Ishikawa (cell line): ENCODE measurements at regions not wholly inside any gene's neighbourhood (a gene's known extent, or its start where the extent isn't known, plus 50 kb on each side); places are given as distances from the start of the nearest gene placed in this dataset.

ENCODE experiments used
- CEBPB ChIP-seq: IDR thresholded peaks from 2 replicates; pipeline ENCODE4 v1.6.1; 2012
- CREB1 ChIP-seq: IDR thresholded peaks from 2 replicates; pipeline ENCODE4 v1.6.1; 2012; ENCODE audit warnings: low read depth
- EGR1 ChIP-seq: IDR thresholded peaks from 2 replicates; pipeline ENCODE4 v1.6.1; 2012
- EP300 ChIP-seq: IDR thresholded peaks from 2 replicates; pipeline ENCODE4 v1.6.1; 2012; ENCODE audit warnings: borderline replicate concordance
- FOXM1 ChIP-seq: IDR thresholded peaks from 2 replicates; pipeline ENCODE4 v1.6.1; 2012; ENCODE audit warnings: low read depth, borderline replicate concordance
- NFIC ChIP-seq: IDR thresholded peaks from 2 replicates; pipeline ENCODE4 v1.6.1; 2012
- RAD21 ChIP-seq: IDR thresholded peaks from 2 replicates; pipeline ENCODE4 v1.6.1; 2012; ENCODE audit warnings: low read depth
- TAF1 ChIP-seq: IDR thresholded peaks from 2 replicates; pipeline ENCODE4 v1.6.1; 2012; ENCODE audit warnings: low read depth, mild to moderate bottlenecking
- TCF12 ChIP-seq: IDR thresholded peaks from 2 replicates; pipeline ENCODE4 v1.6.1; 2012; ENCODE audit warnings: low read depth
- TEAD4 ChIP-seq: IDR thresholded peaks from 2 replicates; pipeline ENCODE4 v1.6.1; 2012
- YY1 ChIP-seq: IDR thresholded peaks from 2 replicates; pipeline ENCODE4 v1.6.1; 2012; ENCODE audit warnings: low read depth
- ZBTB7A ChIP-seq: IDR thresholded peaks from 2 replicates; pipeline ENCODE4 v1.6.1; 2012; ENCODE audit warnings: low read depth
- TF ChIP-seq, protein P1 (sequence below): IDR thresholded peaks from 2 replicates; pipeline ENCODE4 v1.6.1; 2012
- TF ChIP-seq, protein P2 (sequence below): IDR thresholded peaks from 2 replicates; pipeline ENCODE4 v1.6.1; 2012
- TF ChIP-seq, protein P3 (sequence below): IDR thresholded peaks from 2 replicates; pipeline ENCODE4 v1.6.1; 2012; ENCODE audit warnings: low read depth, mild to moderate bottlenecking

DNA sequence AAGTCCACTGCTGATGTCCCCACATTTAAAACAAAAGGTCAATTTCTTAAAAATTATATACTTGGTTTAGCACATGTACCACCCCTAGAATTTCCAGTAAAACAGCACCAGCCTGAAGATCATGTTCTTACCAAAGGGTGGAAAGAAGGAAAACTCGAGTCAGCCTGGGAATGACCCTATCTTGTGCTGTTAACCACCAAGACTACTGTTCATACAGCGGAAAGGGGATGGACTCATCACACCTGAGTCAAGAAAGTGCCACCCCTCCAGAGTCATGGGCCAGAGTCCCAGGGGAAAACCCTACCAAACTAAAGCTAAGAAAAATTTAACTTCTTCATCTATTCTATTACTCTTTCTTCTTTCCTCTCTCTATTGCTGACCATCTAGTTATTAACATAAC is 113.6 kb upstream of the PPM1J start:
- TF ChIP-seq YY1 (no peak), RAD21 (no peak), TCF12 (no peak), CEBPB (no peak), NFIC (no peak), TEAD4 (no peak), FOXM1 (no peak), TAF1 (no peak), CREB1 (no peak)
- TF ChIP-seq, protein P1, sequence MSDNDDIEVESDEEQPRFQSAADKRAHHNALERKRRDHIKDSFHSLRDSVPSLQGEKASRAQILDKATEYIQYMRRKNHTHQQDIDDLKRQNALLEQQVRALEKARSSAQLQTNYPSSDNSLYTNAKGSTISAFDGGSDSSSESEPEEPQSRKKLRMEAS = no peak
- TF ChIP-seq, protein P2, sequence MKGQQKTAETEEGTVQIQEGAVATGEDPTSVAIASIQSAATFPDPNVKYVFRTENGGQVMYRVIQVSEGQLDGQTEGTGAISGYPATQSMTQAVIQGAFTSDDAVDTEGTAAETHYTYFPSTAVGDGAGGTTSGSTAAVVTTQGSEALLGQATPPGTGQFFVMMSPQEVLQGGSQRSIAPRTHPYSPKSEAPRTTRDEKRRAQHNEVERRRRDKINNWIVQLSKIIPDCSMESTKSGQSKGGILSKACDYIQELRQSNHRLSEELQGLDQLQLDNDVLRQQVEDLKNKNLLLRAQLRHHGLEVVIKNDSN = no peak
- TF ChIP-seq, protein P3, sequence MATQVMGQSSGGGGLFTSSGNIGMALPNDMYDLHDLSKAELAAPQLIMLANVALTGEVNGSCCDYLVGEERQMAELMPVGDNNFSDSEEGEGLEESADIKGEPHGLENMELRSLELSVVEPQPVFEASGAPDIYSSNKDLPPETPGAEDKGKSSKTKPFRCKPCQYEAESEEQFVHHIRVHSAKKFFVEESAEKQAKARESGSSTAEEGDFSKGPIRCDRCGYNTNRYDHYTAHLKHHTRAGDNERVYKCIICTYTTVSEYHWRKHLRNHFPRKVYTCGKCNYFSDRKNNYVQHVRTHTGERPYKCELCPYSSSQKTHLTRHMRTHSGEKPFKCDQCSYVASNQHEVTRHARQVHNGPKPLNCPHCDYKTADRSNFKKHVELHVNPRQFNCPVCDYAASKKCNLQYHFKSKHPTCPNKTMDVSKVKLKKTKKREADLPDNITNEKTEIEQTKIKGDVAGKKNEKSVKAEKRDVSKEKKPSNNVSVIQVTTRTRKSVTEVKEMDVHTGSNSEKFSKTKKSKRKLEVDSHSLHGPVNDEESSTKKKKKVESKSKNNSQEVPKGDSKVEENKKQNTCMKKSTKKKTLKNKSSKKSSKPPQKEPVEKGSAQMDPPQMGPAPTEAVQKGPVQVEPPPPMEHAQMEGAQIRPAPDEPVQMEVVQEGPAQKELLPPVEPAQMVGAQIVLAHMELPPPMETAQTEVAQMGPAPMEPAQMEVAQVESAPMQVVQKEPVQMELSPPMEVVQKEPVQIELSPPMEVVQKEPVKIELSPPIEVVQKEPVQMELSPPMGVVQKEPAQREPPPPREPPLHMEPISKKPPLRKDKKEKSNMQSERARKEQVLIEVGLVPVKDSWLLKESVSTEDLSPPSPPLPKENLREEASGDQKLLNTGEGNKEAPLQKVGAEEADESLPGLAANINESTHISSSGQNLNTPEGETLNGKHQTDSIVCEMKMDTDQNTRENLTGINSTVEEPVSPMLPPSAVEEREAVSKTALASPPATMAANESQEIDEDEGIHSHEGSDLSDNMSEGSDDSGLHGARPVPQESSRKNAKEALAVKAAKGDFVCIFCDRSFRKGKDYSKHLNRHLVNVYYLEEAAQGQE = no peak

DNA sequence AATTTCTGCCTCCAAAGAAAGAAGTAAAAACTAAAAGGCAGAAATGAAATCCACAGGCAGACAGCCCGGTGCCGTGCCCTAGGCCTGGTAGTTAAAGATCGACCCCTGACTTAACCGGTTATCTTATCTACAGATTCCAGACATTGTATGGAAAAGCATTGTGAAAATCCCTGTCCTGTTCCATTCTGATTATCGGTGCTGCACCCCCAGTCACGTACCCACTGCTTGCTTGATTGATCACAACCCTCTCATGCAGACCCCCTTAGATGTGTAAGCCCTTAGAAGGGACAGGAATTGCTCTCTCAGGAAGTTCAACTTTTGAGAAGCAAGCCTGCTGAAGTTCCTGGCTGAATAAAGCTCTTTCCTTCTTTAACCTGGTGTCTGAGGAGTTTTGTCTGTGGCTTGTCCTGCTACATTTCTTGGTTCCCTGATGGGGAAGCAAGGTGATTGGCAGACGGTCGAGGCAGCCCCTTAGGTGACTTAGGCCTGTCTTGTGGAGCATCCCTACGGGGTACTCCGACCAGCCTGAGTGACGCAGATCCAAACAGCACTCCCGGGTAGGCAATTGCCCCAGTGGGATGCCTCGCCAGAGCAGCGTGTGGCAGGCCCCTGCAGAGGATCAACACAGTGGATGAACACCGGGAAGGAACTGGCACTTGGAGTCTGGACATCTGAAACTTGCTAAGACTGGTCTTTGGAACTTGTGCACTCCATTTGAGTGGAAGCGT is 111.2 kb upstream of the PPM1J start:
- TF ChIP-seq, protein P3 = no peak
- TF ChIP-seq, protein P1 = no peak
- no peak for TF ChIP-seq FOXM1
- no peak for TF ChIP-seq RAD21
- TF ChIP-seq EP300 = no peak
- no peak for TF ChIP-seq EGR1

DNA sequence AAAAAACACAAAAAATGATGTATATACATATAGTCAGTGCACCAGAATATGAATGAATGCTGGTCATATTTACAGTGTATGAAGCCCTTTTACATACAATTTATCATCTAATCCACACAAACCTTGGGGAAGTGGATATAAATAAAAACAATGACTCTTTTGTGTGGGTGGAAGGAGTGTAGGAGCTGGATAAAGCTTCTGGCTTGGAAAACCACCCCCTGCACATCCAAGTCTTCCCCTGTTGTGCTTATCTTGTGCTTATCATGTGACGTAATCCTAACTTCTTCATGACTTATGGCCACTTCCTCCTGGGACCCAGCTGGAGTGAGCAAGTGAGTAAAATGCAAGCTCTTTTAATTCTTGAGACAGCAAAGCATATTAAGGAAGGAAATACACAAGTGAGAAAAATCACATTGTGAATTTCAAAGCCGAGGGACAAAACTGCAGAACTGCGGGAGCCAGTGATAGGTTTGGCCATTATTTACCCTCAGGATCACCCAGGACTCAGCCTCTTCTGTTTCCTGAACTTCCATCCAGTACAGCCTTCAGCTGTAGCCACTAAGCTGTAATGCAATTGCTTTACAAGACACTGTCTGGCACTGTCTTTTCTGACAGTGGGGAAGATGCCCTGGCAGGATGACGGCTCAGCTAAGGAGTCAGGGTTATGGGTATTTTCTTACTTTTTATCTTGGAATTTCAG is 104.0 kb upstream of the PPM1J start:
- TF ChIP-seq TCF12 = no peak
- TF ChIP-seq EP300 = no peak
- TF ChIP-seq, protein P3 = no peak
- TF ChIP-seq RAD21 = no peak
- TF ChIP-seq YY1 = no peak
- TF ChIP-seq CREB1 = no peak
- TF ChIP-seq FOXM1 = no peak
- TF ChIP-seq EGR1 = no peak
- no peak for TF ChIP-seq ZBTB7A
- no peak for TF ChIP-seq TEAD4
- TF ChIP-seq, protein P2 = no peak
- TF ChIP-seq TAF1 = no peak
- no peak for TF ChIP-seq NFIC
